ENCODE measurements at regions not wholly inside any gene's neighbourhood (a gene's known extent, or its start where the extent isn't known, plus 50 kb on each side); places are given as distances from the start of the nearest gene placed in this dataset.

DNA sequence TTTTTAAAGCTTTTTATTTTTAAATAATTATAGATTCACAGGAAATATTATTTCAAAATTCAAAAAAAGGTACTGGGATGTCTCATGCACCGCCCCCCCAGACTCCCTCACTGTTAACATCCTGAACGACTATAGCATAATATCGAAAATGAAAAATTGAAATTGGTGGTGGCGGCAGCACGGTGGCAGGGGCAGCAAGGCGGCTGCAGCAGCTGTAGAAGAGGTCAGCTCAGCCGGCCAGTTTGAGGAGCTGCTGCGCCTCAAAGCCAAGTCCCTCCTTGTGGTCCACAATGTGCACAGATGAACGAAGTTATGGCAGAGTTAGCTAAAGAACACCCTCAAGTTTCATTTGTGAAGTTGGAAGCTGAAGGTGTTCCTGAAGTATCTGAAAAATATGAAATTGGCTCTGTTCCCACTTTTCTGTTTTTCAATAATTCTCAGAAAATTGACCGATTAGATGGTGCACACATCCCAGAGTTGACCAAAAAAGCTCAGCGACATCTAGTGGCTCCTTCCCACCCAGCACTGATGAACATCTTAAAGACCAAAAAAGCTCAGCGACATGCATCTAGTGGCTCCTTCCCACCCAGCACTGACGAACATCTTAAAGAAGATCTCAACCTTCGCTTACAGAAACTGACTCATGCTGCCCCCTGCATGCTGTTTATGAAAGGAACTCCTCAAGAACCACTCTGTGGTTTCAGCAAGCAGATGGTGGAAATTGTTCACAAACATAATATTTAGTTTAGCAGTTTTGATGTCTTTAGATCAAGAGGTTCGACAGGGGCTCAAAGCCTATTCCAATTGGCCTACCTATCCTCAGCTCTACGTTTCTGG, 100.8 kb downstream of the FAM217A start (continued):
- TF ChIP-seq, protein P1, sequence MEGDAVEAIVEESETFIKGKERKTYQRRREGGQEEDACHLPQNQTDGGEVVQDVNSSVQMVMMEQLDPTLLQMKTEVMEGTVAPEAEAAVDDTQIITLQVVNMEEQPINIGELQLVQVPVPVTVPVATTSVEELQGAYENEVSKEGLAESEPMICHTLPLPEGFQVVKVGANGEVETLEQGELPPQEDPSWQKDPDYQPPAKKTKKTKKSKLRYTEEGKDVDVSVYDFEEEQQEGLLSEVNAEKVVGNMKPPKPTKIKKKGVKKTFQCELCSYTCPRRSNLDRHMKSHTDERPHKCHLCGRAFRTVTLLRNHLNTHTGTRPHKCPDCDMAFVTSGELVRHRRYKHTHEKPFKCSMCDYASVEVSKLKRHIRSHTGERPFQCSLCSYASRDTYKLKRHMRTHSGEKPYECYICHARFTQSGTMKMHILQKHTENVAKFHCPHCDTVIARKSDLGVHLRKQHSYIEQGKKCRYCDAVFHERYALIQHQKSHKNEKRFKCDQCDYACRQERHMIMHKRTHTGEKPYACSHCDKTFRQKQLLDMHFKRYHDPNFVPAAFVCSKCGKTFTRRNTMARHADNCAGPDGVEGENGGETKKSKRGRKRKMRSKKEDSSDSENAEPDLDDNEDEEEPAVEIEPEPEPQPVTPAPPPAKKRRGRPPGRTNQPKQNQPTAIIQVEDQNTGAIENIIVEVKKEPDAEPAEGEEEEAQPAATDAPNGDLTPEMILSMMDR (IDR thresholded peaks at IDR 0.05 in 2 of 3, conservative IDR thresholded peaks at IDR 0.05 in 1 of 3; ENCODE audit: insufficient read depth in 2 of 3, low read depth in 1 of 3, low read length in 3 of 3), result peak; percentile 72 to 88 (median 83)
- TF ChIP-seq ZBTB9 (CRISPR knock-in tag; IDR thresholded peaks at IDR 0.05) (no peak), GABPA (tag; conservative IDR thresholded peaks at IDR 0.05; ENCODE audit: low read depth) (no peak), KLF16 (IDR thresholded peaks at IDR 0.05) (0 out of 2 replicates have a peak, but pooled peaks have one; percentile 7), CTBP1 (IDR thresholded peaks at IDR 0.05; ENCODE audit: borderline replicate concordance) (0 out of 2 replicates have a peak, but pooled peaks have one; percentile 29), CBFA2T2 (conservative IDR thresholded peaks at IDR 0.05) (no peak), RBM15 (IDR thresholded peaks at IDR 0.05; ENCODE audit: insufficient read depth, low read length) (no peak), SMARCA5 (IDR thresholded peaks at IDR 0.05) (peak; percentile 82; the same call in 1 of the 2 replicates), MEF2A (IDR thresholded peaks at IDR 0.05; ENCODE audit: control insufficient read depth, low read depth, low read length) (no peak), NONO (IDR thresholded peaks at IDR 0.05; ENCODE audit: low read depth in 2 of 2, low read length in 1 of 2) (no peak), JUND (IDR thresholded peaks at IDR 0.05; ENCODE audit: borderline replicate concordance, low read depth, low read length) (peak; percentile 14; the same call in 1 of the 2 replicates), JUND (tag; IDR thresholded peaks at IDR 0.05; ENCODE audit: borderline replicate concordance, low read depth, low read length) (no peak; the same call in 2 of the 3 replicates), ZNF263 (CRISPR knock-in tag; IDR thresholded peaks at IDR 0.05; ENCODE audit: borderline replicate concordance) (no peak), RBBP5 (IDR thresholded peaks at IDR 0.05; ENCODE audit: borderline replicate concordance, insufficient read depth, low read length, poor library complexity, severe bottlenecking) (no peak), JUNB (CRISPR knock-in tag; conservative IDR thresholded peaks at IDR 0.05) (no peak), ZKSCAN3 (CRISPR knock-in tag; IDR thresholded peaks at IDR 0.05) (no peak), FUS (optimal IDR thresholded peaks at IDR 0.05; ENCODE audit: low read depth, low read length) (no peak), ARID3B (CRISPR knock-in tag; IDR thresholded peaks at IDR 0.05; ENCODE audit: borderline replicate concordance) (no peak), ZNF197 (CRISPR knock-in tag; IDR thresholded peaks at IDR 0.05; ENCODE audit: low read depth) (no peak), TRIM28 (IDR thresholded peaks at IDR 0.05) (no peak), MAZ (CRISPR knock-in tag; conservative IDR thresholded peaks at IDR 0.05 in 1 of 2, IDR thresholded peaks at IDR 0.05 in 1 of 2) (peak in 1 of 2 experiments; percentile 44; a peak in 2 of 4 replicates), POLR2AphosphoS2 (IDR thresholded peaks at IDR 0.05; ENCODE audit: low read length) (no peak), PREB (CRISPR knock-in tag; IDR thresholded peaks at IDR 0.05) (no peak)
